CD14-positive monocyte (primary cell): ENCODE measurements at regions not wholly inside any gene's neighbourhood (a gene's known extent, or its start where the extent isn't known, plus 50 kb on each side); places are given as distances from the start of the nearest gene placed in this dataset.
A peak's percentile ranks its signal among the peaks of the same experiment; 100 is the strongest.
"Not testable (repeated sequence)": the region's sequence is repeated elsewhere in the genome, so short reads cannot be mapped to it uniquely, and the experiment has no call there.

Experiments
- DNase-seq, 3 donors: peaks; one replicate each; pipeline ENCODE4 v3.0.0-alpha.2; 2011 to 2022
- H2AFZ ChIP-seq: 2 replicates; pipeline ENCODE4 v1.6.0; 2012; ENCODE audit warnings: mild to moderate bottlenecking, low read depth, low read length, inconsistent platforms; ENCODE audit not compliant: insufficient read depth, poor library complexity, severe bottlenecking
- H3K27ac ChIP-seq, 2 donors: 1 replicate in 1 of 2; 2 replicates in 1 of 2; pipeline ENCODE4 v1.5.1; 2012 to 2013; ENCODE audit warnings: low read length in 2 of 2, control low read depth in 1 of 2, inconsistent platforms in 1 of 2, low read depth in 1 of 2, mild to moderate bottlenecking in 1 of 2
- H3K27me3 ChIP-seq, 2 donors: one replicate each; pipeline versions ENCODE4 v1.6.0 to v1.6.1; 2011 to 2013; ENCODE audit warnings: low read length in 2 of 2; ENCODE audit not compliant: control insufficient read depth in 2 of 2, insufficient read depth in 2 of 2
- H3K36me3 ChIP-seq, 2 donors: replicated peaks in 1 of 2; 1 replicate in 1 of 2; 2 replicates in 1 of 2; pipeline versions ENCODE4 v1.5.1 to v1.6.1; 2012 to 2013; ENCODE audit warnings: low read length in 2 of 2, control low read depth in 1 of 2, inconsistent platforms in 1 of 2, mild to moderate bottlenecking in 1 of 2; ENCODE audit not compliant: insufficient read depth in 2 of 2, control insufficient read depth in 1 of 2
- H3K4me1 ChIP-seq, 2 donors: 1 replicate in 1 of 2; 2 replicates in 1 of 2; pipeline versions ENCODE4 v1.5.1 to v1.6.1; 2012 to 2013; ENCODE audit warnings: low read length in 2 of 2, control low read depth in 1 of 2, inconsistent platforms in 1 of 2, mild to moderate bottlenecking in 1 of 2, moderate library complexity in 1 of 2; ENCODE audit not compliant: insufficient read depth in 2 of 2, control insufficient read depth in 1 of 2
- H3K4me2 ChIP-seq: replicated peaks from 2 replicates; pipeline ENCODE3; 2012; ENCODE audit warnings: low read length, moderate library complexity, mild to moderate bottlenecking; ENCODE audit not compliant: poor library complexity, severe bottlenecking; ENCODE audit errors: extremely low read depth
- H3K4me3 ChIP-seq, 3 experiments: fragments of 200-600 bp in 1 of 3; sonication (generic) in 1 of 3; replicated peaks in 1 of 3; 1 replicate in 2 of 3; 2 replicates in 1 of 3; pipeline ENCODE4 v1.5.1; 2011 to 2013; ENCODE audit warnings: low read length in 3 of 3, mild to moderate bottlenecking in 3 of 3, control low read depth in 2 of 3, low read depth in 2 of 3, inconsistent platforms in 1 of 3, moderate library complexity in 1 of 3
- H3K79me2 ChIP-seq: 2 replicates; pipeline ENCODE4 v1.6.0; 2012; ENCODE audit warnings: mild to moderate bottlenecking, control low read depth, inconsistent platforms, low read length, moderate library complexity; ENCODE audit not compliant: insufficient read depth
- H3K9ac ChIP-seq: 2 replicates; pipeline ENCODE4 v1.6.0; 2017; ENCODE audit warnings: low read length, mild to moderate bottlenecking; ENCODE audit not compliant: insufficient read depth, poor library complexity, severe bottlenecking
- H3K9me3 ChIP-seq, 2 donors: replicated peaks in 1 of 2; 1 replicate in 1 of 2; 2 replicates in 1 of 2; pipeline versions ENCODE4 v1.5.1 to v1.6.1; 2012 to 2013; ENCODE audit warnings: low read length in 2 of 2, control low read depth in 1 of 2; ENCODE audit not compliant: control insufficient read depth in 1 of 2, insufficient read depth in 1 of 2
- H4K20me1 ChIP-seq: 2 replicates; pipeline ENCODE4 v1.6.0; 2012; ENCODE audit warnings: mild to moderate bottlenecking, low read length, control low read depth, moderate library complexity; ENCODE audit not compliant: insufficient read depth
- H3K27ac Mint-ChIP-seq, 7 donors: one replicate each; pipeline ENCODE4 v1.8.0; 2020; ENCODE audit warnings: mild to moderate bottlenecking in 7 of 7, mixed read lengths in 7 of 7, moderate library complexity in 6 of 7, inconsistent platforms in 2 of 7
- H3K27me3 Mint-ChIP-seq, 3 donors: one replicate each; pipeline ENCODE4 v1.8.0; 2021 to 2022; ENCODE audit warnings: low read depth in 3 of 3, mild to moderate bottlenecking in 3 of 3, mixed read lengths in 3 of 3, moderate library complexity in 3 of 3, inconsistent platforms in 1 of 3
- H3K36me3 Mint-ChIP-seq, 2 donors: one replicate each; pipeline ENCODE4 v1.8.0; 2020; ENCODE audit warnings: mixed read lengths in 2 of 2, inconsistent platforms in 1 of 2, mild to moderate bottlenecking in 1 of 2
- H3K4me1 Mint-ChIP-seq: one replicate; pipeline ENCODE4 v1.8.0; 2020; ENCODE audit warnings: mild to moderate bottlenecking, mixed read lengths
- H3K4me3 Mint-ChIP-seq, 2 donors: one replicate each; pipeline ENCODE4 v1.8.0; 2020; ENCODE audit warnings: mild to moderate bottlenecking in 2 of 2, mixed read lengths in 2 of 2, moderate library complexity in 1 of 2
- H3K9me3 Mint-ChIP-seq, 7 donors: one replicate each; pipeline ENCODE4 v1.8.0; 2020 to 2022; ENCODE audit warnings: mixed read lengths in 7 of 7, mild to moderate bottlenecking in 6 of 7, moderate library complexity in 6 of 7, inconsistent platforms in 2 of 7
- CTCF ChIP-seq: fragments of 200-600 bp; IDR thresholded peaks from one replicate; pipeline ENCODE4 v1.8.0; 2022; ENCODE audit warnings: antibody characterized with exemption, mild to moderate bottlenecking
- WGBS: methylation state at CpG from one replicate; pipeline ENCODE4 v1.1.5; 2013; ENCODE audit warnings: missing lambda C conversion rate; ENCODE audit not compliant: insufficient coverage; 5-methylcytosine and 5-hydroxymethylcytosine counted together
- intact Hi-C, 2 donors: fragments of 100-400 bp; cut with micrococcal nuclease; formaldehyde crosslinking; loops; one replicate each; pipeline versions ENCODE4 v1.15.0 to v1.15.1; 2023

DNA sequence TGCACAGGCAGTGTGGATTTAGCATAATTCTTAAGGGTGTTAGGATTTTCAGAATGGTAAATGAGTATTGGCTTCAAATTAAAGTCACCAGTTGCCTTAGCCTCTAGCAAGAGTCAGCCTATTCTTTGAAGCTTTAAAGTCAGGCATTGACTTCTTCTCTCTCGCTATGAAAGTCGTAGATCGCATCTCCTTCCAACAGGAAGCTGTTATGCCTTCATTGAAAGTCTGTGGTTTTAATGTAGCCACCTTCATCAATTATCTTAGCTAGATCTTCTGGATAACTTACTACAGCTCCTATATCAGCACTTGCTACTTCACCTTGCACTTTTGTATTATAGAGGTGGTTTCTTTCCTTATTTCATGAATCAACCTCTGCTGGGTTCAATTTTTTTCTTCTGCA lies 320.2 kb downstream of the PTPRC start:
- Histone ChIP-seq H3K4me2 (no peak overlapping the region), H3K4me3 (no peak overlapping the region), H3K9ac (no peak overlapping the region), H4K20me1 (no peaks in the 10 kb centered on the region), H3K79me2 (no peaks in the 10 kb centered on the region), H3K36me3 (no peaks in the 10 kb centered on the region), H3K27ac (no peak overlapping the region), H3K4me1 (no peaks in the 10 kb centered on the region), H3K27me3 (no peaks in the 10 kb centered on the region), H3K9me3 (peaks cover 0 to 6% of the 10 kb centered on the region in 2 donors), H2AFZ (no peak overlapping the region)
- intact Hi-C loops = no loop called here
- TF ChIP-seq CTCF = no peak
- no peak for DNase-seq
- Mint-ChIP-seq H3K27me3 (no peaks in the 10 kb centered on the region), H3K4me1 (no peaks in the 10 kb centered on the region), H3K4me3 (no peak overlapping the region), H3K27ac (no peak overlapping the region), H3K9me3 (peaks cover 3 to 15% (median 11%) of the 10 kb centered on the region in 7 donors), H3K36me3 (no peaks in the 10 kb centered on the region)
- no CpG with 5 or more reads among the region's 3 CpGs for WGBS

- H3K27me3 ChIP-seq = no peaks in the 10 kb centered on the region
- H4K20me1 ChIP-seq = no peaks in the 10 kb centered on the region
- H3K4me2 ChIP-seq = no peak overlapping the region
- H3K79me2 ChIP-seq = no peaks in the 10 kb centered on the region
- no peak for DNase-seq
- peaks cover 0 to 6% of the 10 kb centered on the region in 2 donors for H3K9me3 ChIP-seq
- Mint-ChIP-seq H3K4me1 (no peaks in the 10 kb centered on the region), H3K9me3 (peaks cover 3 to 20% (median 12%) of the 10 kb centered on the region in 7 donors), H3K27me3 (no peaks in the 10 kb centered on the region), H3K4me3 (no peak overlapping the region), H3K36me3 (no peaks in the 10 kb centered on the region), H3K27ac (no peak overlapping the region)
- intact Hi-C loops = no loop called here
- H3K4me1 ChIP-seq = no peaks in the 10 kb centered on the region
- H3K9ac ChIP-seq = no peak overlapping the region
- H3K36me3 ChIP-seq = no peaks in the 10 kb centered on the region
- no peak for TF ChIP-seq CTCF
- no peak overlapping the region for H3K27ac ChIP-seq
- 100% methylated on average over 1 of the region's 2 CpGs for WGBS
- H3K4me3 ChIP-seq = no peak overlapping the region
- no peak overlapping the region for H2AFZ ChIP-seq
Observed at GRCh38 chr1:198959676-198960075, 320.8 kb downstream of the PTPRC start.

GRCh38 chr1:198963796-198964195 lies 325.0 kb downstream of the PTPRC start:
- H4K20me1 ChIP-seq, H2AFZ ChIP-seq, H3K36me3 ChIP-seq, H3K4me3 ChIP-seq, H3K4me2 ChIP-seq, H3K27me3 Mint-ChIP-seq, H3K36me3 Mint-ChIP-seq, H3K27me3 ChIP-seq, H3K4me3 Mint-ChIP-seq, H3K9ac ChIP-seq, H3K27ac ChIP-seq, H3K79me2 ChIP-seq, intact Hi-C loops, H3K9me3 ChIP-seq, DNase-seq, H3K4me1 Mint-ChIP-seq: not testable (repeated sequence)
- Mint-ChIP-seq H3K27ac (peak overlapping the region in 1 of 7 donors; percentile 3), H3K9me3 (peaks cover 0 to 22% (median 19%) of the 10 kb centered on the region in 7 donors)
- H3K4me1 ChIP-seq = peaks cover 7 to 16% of the 10 kb centered on the region in 2 donors
